ENCODE measurements at regions not wholly inside any gene's neighbourhood (a gene's known extent, or its start where the extent isn't known, plus 50 kb on each side); places are given as distances from the start of the nearest gene placed in this dataset.
"Not testable (repeated sequence)": the region's sequence is repeated elsewhere in the genome, so short reads cannot be mapped to it uniquely, and the experiment has no call there.

DNA sequence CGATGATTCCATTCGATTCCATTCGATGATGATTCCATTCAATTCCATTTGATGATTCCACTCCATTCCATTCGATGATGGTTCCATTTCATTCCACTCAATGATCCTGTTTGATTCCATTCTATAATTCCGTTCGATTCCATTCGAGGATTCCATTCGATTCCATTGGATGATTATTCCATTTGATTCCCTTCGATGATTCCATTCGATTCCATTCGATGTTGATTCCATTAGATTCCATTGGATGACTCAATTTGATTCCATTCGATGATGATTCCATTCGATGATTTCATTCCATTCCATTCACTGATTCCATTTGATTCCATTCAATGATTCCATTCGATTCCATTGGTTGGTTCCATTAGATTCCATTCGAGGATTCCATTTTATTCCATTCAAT, 1084.4 kb downstream of the RPIA start:
- Mint-ChIP-seq H3K36me3 (ENCODE audit: low read depth) (peaks cover 28% of the 10 kb centered on the region), H3K27ac (no peak overlapping the region), H3K27me3 (no peaks in the 10 kb centered on the region), H3K4me3 (no peak overlapping the region), H3K9me3 (peaks cover 69% of the 10 kb centered on the region), H3K4me1 (ENCODE audit: low read depth) (no peaks in the 10 kb centered on the region)
- no peak for DNase-seq

DNA sequence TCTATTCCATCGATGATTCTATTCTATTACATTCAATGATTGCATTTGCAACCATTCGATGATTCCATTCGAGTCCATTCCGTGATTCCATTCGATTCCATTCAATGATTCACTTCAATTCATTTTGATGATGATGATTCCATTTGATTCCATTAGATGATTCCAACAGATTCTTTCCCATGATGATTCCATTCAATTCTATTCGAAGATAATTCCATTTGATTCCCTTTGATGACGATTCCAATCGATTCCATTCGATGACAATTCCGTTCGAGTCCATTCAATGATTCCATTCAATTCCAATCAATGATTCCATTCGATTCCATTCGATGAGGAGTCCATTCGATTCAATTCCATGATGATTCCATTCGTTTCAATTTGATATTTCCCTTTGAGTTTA, 1088.8 kb downstream of the RPIA start:
- no peak overlapping the region for H3K4me3 Mint-ChIP-seq
- DNase-seq, result no peak
- no peak overlapping the region for H3K27ac Mint-ChIP-seq
- no peaks in the 10 kb centered on the region for H3K27me3 Mint-ChIP-seq
- peaks cover 52% of the 10 kb centered on the region for H3K36me3 Mint-ChIP-seq (ENCODE audit: low read depth)
- H3K9me3 Mint-ChIP-seq, result peaks cover 82% of the 10 kb centered on the region
- H3K4me1 Mint-ChIP-seq (ENCODE audit: low read depth), result no peaks in the 10 kb centered on the region

DNA sequence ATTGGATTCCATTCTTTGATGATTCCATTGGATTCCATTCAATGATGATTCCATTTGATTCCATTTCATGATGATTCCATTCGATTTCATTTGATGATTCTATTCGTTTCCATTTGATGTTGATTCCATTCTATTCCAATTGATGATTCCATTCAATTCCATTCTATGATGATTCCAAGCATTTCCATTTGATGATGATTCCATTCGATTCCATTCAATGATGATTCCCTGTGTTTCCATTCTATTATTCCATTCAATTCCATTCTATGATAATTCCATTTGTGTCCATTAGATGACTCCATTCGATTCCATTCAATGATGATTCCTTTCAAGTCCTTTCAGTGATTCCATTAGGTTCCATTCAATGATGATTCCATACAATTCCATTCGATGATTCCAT, 1090.5 kb downstream of the RPIA start:
- Mint-ChIP-seq H3K36me3 (ENCODE audit: low read depth) (peaks cover 51% of the 10 kb centered on the region), H3K27ac (no peak overlapping the region), H3K4me1 (ENCODE audit: low read depth) (no peaks in the 10 kb centered on the region), H3K4me3 (no peak overlapping the region), H3K9me3 (peaks cover 71% of the 10 kb centered on the region), H3K27me3 (no peaks in the 10 kb centered on the region)
- no peak for DNase-seq

DNA sequence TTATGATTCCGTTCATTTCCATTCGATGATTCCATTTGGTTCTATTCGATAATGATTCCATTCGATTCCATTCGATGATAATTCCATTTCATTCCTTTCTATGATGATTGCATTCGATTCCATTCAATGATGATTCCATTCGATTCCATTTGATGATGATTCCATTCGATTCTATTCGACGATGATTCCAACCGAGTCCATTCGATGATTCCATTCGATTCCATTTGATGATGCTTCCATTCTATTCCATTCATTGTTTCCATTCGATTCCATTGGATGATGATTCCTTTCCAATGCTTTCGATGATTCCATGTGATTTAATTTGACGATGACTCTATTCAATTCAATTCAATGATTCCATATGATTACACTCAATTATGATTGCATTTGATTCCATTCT, 1093.5 kb downstream of the RPIA start:
- DNase-seq, result no peak
- no peaks in the 10 kb centered on the region for H3K27me3 Mint-ChIP-seq
- no peak overlapping the region for H3K27ac Mint-ChIP-seq
- peaks cover 84% of the 10 kb centered on the region for H3K9me3 Mint-ChIP-seq
- H3K36me3 Mint-ChIP-seq (ENCODE audit: low read depth), result peaks cover 52% of the 10 kb centered on the region
- no peak overlapping the region for H3K4me3 Mint-ChIP-seq
- H3K4me1 Mint-ChIP-seq (ENCODE audit: low read depth), result no peaks in the 10 kb centered on the region

DNA sequence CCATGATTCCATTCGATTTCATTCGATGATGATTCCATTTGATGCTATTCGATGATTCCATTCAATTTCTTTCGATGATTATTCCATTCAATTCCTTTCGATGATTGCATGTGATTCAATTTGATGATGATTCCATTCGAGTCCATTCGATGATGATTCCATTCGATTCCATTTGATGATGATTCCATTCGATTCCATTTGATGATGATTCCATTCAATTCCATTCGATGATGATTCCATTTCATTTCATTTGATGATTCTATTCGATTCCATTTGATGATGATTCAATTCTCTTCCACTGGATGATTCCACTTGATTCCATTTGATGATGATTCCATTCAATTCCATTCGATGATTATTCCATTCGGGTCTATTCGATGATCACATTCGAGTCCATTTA, 1094.1 kb downstream of the RPIA start:
- DNase-seq; H3K4me3 Mint-ChIP-seq; H3K27ac Mint-ChIP-seq; H3K4me1 Mint-ChIP-seq (ENCODE audit: low read depth); H3K27me3 Mint-ChIP-seq: not testable (repeated sequence)
- Mint-ChIP-seq H3K9me3 (peaks cover 84% of the 10 kb centered on the region), H3K36me3 (ENCODE audit: low read depth) (peaks cover 46% of the 10 kb centered on the region)

DNA sequence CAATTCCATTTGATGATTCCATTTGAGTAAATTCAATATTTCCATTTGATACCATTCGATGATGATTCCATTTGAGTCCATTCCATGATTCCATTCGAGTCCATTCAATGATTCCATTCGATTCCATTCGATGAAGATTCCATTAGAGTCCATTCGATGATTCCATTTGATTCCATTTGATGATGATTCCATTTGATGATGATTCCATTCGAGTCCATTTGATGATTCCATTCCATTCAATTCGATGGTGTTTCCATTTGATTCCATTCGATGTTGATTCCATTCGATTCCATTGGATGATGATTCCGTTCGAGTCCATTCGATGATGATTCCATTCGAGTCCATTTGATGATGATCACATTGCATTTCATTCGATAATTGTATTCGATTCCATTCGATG, 1095.2 kb downstream of the RPIA start:
- H3K27ac Mint-ChIP-seq; H3K4me1 Mint-ChIP-seq (ENCODE audit: low read depth); H3K27me3 Mint-ChIP-seq; H3K4me3 Mint-ChIP-seq; DNase-seq: not testable (repeated sequence)
- Mint-ChIP-seq H3K9me3 (peaks cover 83% of the 10 kb centered on the region), H3K36me3 (ENCODE audit: low read depth) (peaks cover 47% of the 10 kb centered on the region)

DNA sequence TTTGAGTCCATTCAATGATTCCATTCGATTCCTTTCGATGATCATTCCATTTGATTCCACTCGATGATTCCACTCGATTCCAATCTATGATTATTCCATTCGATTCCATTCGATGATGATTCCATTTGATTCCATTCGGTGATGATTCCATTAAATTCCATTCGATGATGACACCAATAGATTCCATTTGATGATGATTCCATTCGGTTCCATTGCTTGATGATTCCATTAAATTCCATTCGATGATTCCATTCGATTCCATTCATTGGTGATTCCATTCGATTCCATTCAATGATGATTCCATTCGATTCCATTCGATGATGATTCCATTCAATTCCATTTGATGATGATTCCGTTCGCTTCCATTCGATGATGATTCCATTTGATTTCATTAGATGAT, 1104.1 kb downstream of the RPIA start:
- not testable (repeated sequence) for H3K27me3 Mint-ChIP-seq; H3K4me3 Mint-ChIP-seq; DNase-seq; H3K27ac Mint-ChIP-seq; H3K4me1 Mint-ChIP-seq (ENCODE audit: low read depth)
- H3K36me3 Mint-ChIP-seq (ENCODE audit: low read depth), result peaks cover 61% of the 10 kb centered on the region
- peaks cover 94% of the 10 kb centered on the region for H3K9me3 Mint-ChIP-seq

DNA sequence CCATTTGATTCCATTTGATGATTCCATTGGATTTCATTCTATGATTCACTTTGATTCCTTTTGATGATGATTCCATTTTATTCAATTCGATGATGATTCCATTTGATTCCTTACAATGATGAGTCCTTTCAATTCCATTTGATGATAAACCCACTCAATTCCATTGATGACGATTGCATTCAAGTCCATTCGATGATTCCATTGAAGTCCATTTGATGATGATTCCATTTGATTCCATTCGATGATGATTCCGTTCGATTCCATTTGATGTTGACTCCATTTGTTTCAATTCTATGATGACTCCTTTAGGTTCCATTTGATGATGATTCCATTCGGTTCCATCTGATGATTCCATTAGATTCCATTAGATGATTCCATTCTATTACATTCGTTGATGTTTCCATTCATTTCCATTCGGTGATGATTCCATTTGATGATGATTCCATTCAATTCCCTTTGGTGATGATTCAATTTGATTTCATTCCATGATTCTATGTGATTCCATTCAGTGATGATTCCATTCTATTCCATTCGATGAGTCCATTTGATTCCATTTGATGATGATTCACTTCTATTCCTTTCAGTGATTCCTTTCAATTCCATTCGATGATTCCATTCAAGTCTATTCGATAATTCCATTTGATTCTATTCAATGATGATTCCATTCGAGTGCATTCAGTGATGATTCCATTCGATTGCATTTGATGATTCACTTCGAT, 1106.0 kb downstream of the RPIA start:
- Mint-ChIP-seq H3K4me3 (no peak overlapping the region), H3K4me1 (ENCODE audit: low read depth) (no peaks in the 10 kb centered on the region), H3K27ac (no peak overlapping the region), H3K27me3 (no peaks in the 10 kb centered on the region), H3K9me3 (peaks cover 84% of the 10 kb centered on the region), H3K36me3 (ENCODE audit: low read depth) (peaks cover 50% of the 10 kb centered on the region)
- no peak for DNase-seq

DNA sequence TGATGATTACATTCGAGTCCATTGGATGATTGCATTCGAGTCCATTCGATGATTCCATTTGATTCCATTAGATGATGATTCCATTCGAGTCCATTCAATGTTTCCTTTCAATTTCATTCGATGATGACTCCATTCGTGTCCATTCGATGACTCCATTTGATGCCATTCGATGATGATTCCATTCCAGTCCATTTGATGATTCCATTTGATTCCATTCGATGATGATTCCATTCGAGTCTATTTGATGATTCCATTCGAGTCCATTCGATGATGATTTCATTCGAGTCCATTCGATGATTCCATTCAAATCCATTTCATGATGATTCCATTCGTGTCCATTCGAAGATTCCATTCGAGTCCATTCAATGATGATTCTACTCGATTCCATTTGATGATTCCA, 1109.7 kb downstream of the RPIA start:
- not testable (repeated sequence) for H3K27ac Mint-ChIP-seq; H3K4me3 Mint-ChIP-seq; DNase-seq; H3K4me1 Mint-ChIP-seq (ENCODE audit: low read depth); H3K27me3 Mint-ChIP-seq
- Mint-ChIP-seq H3K36me3 (ENCODE audit: low read depth) (peaks cover 48% of the 10 kb centered on the region), H3K9me3 (peaks cover 79% of the 10 kb centered on the region)

DNA sequence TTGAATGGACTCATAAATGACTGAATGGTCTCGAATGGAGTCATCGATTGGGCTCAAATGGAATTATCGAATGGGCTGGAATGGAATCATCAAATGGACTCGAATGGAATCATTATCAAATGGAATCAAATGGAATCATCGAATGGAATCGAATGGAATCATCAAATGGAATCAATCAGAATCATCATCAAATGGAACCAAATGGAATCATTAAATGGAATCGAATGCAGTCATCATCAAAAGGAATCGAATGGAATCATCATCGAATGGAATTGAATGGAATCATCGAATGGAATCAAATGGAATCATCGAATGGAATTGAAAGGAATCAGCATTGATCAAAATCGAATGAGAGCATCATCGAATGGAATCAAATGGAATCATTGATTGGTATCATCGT, 1114.9 kb downstream of the RPIA start:
- H3K4me1 Mint-ChIP-seq (ENCODE audit: low read depth); H3K4me3 Mint-ChIP-seq; DNase-seq; H3K27ac Mint-ChIP-seq; H3K27me3 Mint-ChIP-seq: not testable (repeated sequence)
- Mint-ChIP-seq H3K9me3 (peaks cover 73% of the 10 kb centered on the region), H3K36me3 (ENCODE audit: low read depth) (peaks cover 35% of the 10 kb centered on the region)

DNA sequence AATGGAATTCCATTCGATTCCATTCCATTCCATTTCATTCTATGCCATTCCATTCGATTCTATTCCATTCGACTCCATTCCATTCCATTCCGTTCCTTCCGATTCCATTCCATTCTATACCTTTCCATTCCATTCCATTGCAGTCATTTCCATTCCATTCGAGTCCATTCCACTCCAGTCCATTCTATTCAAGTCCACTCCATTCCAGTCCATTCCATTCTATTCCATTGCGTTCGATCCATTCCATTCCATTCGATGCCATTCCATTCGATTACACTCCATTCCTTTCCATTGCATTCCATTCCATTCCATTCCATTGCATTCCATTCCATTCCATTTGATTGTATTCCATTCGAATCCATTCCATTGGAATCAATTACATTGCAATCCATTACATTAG, 1119.8 kb downstream of the RPIA start:
- H3K36me3 Mint-ChIP-seq (ENCODE audit: low read depth), result peaks cover 12% of the 10 kb centered on the region
- no peak for DNase-seq
- H3K9me3 Mint-ChIP-seq, result peaks cover 84% of the 10 kb centered on the region
- no peaks in the 10 kb centered on the region for H3K4me1 Mint-ChIP-seq (ENCODE audit: low read depth)
- no peaks in the 10 kb centered on the region for H3K27me3 Mint-ChIP-seq
- H3K4me3 Mint-ChIP-seq, result no peak overlapping the region
- no peak overlapping the region for H3K27ac Mint-ChIP-seq

DNA sequence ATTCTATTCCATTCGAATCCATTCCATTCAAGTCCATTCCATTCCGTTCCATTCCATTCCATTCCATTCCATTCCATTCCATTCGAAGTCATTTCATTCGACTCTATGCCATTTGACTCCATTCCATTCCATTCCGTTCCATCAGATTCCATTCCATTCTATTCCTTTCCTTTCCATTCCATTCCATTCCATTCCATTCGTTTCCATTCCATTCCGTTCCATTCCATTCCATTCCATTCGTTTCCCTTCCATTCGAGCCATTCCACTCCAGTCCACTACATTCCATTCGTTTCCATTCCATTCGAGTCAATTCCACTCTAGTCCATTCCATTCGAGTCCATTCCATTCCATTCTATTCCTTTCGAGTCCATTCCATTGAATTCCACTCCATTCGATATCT, 1120.4 kb downstream of the RPIA start:
- not testable (repeated sequence) for H3K4me3 Mint-ChIP-seq; H3K27me3 Mint-ChIP-seq; H3K36me3 Mint-ChIP-seq (ENCODE audit: low read depth); H3K27ac Mint-ChIP-seq; H3K4me1 Mint-ChIP-seq (ENCODE audit: low read depth); DNase-seq
- peaks cover 84% of the 10 kb centered on the region for H3K9me3 Mint-ChIP-seq

DNA sequence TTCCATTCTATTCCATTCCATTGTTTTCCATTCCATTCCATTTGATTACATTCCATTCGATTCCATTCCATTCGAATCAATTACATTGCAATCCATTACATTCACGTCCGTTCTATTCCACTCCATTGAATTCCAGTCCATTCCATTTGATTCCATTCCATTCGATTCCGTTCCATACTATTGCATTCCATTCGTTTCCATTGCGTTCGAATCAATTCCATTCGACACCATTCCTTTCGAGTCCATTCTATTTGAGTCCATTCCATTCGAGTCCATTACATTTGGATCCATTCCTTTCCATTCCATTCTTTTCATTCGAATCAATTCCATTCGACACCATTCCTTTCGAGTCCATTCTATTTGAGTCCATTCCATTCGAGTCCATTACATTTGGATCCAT, 1122.9 kb downstream of the RPIA start:
- not testable (repeated sequence) for H3K27ac Mint-ChIP-seq; H3K4me1 Mint-ChIP-seq (ENCODE audit: low read depth)

DNA sequence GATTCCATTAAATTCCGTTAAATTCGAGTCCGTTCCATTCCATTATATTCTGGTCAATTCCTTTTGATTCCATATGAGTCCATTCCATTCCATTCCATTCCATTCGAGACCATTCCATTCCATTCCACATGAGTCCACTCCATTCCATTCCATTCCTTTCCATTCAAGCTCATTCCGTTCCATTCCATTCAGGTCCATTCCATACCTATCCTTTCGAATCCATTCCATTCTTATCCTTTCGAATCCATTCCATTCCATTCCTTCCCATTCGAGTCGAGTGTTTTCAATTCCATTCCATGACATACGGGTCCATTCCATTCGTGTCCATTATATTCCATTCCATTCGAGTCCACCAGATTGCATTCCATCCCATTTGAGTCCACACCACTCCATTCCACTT, 1127.4 kb downstream of the RPIA start:
- Mint-ChIP-seq H3K9me3 (peaks cover 98% of the 10 kb centered on the region), H3K4me1 (ENCODE audit: low read depth) (no peaks in the 10 kb centered on the region)

More for the DNA sequence above, 1122.9 kb downstream of the RPIA start:
- H3K4me3 Mint-ChIP-seq; H3K27me3 Mint-ChIP-seq; H3K36me3 Mint-ChIP-seq (ENCODE audit: low read depth); DNase-seq: not testable (repeated sequence)
- peaks cover 93% of the 10 kb centered on the region for H3K9me3 Mint-ChIP-seq

DNA sequence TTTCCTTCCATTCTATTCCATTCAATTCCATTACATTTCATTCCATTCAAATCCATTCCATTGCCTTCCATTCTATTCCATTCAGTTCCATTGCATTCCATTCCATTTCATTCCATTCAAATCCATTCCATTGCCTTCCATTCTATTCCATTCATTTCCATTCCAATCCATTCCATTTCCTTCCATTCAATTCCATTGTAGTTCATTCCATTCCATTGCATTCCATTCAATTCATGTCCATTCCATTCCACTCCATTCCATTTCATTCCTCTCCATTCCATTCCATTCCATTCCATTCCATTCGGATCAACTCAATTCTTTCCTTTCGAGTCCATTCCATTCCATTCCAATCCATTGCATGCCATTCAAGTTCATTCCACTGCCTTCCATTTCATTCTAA, 1128.3 kb downstream of the RPIA start:
- no peak for DNase-seq
- Mint-ChIP-seq H3K9me3 (peaks cover 95% of the 10 kb centered on the region), H3K27me3 (no peaks in the 10 kb centered on the region), H3K36me3 (ENCODE audit: low read depth) (no peaks in the 10 kb centered on the region), H3K4me1 (ENCODE audit: low read depth) (no peaks in the 10 kb centered on the region), H3K27ac (no peak overlapping the region), H3K4me3 (no peak overlapping the region)

More for the DNA sequence above, 1127.4 kb downstream of the RPIA start:
- Mint-ChIP-seq H3K4me3 (no peak overlapping the region), H3K36me3 (ENCODE audit: low read depth) (no peaks in the 10 kb centered on the region), H3K27ac (no peak overlapping the region), H3K27me3 (no peaks in the 10 kb centered on the region)
- no peak for DNase-seq

DNA sequence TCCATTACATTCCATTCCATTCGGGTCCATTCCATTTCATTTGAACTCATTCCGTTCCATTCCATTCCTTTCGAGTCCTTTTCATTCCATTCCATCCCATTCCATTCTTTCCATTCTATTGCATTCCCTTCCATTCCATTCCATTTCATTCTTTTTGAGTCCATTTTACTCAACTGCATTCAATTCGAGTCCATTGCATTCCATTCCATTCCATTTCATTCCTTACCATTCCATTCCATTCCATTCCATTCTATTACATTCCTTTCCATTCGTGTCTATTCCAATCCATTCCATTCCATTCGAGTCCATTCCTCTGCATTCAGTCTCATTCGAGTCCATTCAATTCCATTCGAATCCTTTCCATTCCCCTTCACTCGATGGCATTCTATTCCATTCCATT, 1128.8 kb downstream of the RPIA start:
- no peak for DNase-seq
- Mint-ChIP-seq H3K9me3 (peaks cover 91% of the 10 kb centered on the region), H3K27ac (no peak overlapping the region), H3K27me3 (no peaks in the 10 kb centered on the region), H3K4me3 (no peak overlapping the region), H3K4me1 (ENCODE audit: low read depth) (no peaks in the 10 kb centered on the region), H3K36me3 (ENCODE audit: low read depth) (no peaks in the 10 kb centered on the region)
